ENCODE measurements at regions not wholly inside any gene's neighbourhood (a gene's known extent, or its start where the extent isn't known, plus 50 kb on each side); places are given as distances from the start of the nearest gene placed in this dataset.

DNA sequence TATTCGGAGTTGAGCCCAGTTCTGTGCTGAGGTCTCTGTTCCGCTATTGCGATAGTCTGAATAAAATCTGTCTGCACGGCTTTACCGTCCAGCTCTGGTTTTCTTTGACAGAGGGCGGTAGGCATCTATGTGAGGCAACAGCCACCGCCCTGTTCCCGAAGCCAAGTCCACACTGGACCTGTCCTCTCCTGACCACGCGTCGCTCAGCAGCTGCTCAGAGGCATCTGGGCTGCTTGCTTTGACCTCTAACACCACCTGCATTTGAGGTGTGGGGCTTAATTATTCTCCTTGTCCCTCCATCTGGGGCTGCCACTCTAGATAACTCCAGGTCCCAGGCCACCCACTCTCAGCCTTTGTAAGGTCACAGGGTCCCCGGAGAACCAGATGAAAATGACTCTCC lies 168.4 kb upstream of the SMIM23 start:
- H3K27me3 Mint-ChIP-seq: peaks cover 4% of the 10 kb centered on the region
- no peaks in the 10 kb centered on the region for H3K9me3 Mint-ChIP-seq
- DNase-seq: no peak
- H3K4me3 Mint-ChIP-seq: no peak overlapping the region
- H3K4me1 Mint-ChIP-seq: no peaks in the 10 kb centered on the region
- no peaks in the 10 kb centered on the region for H3K36me3 Mint-ChIP-seq
- no peak overlapping the region for H3K27ac Mint-ChIP-seq

DNA sequence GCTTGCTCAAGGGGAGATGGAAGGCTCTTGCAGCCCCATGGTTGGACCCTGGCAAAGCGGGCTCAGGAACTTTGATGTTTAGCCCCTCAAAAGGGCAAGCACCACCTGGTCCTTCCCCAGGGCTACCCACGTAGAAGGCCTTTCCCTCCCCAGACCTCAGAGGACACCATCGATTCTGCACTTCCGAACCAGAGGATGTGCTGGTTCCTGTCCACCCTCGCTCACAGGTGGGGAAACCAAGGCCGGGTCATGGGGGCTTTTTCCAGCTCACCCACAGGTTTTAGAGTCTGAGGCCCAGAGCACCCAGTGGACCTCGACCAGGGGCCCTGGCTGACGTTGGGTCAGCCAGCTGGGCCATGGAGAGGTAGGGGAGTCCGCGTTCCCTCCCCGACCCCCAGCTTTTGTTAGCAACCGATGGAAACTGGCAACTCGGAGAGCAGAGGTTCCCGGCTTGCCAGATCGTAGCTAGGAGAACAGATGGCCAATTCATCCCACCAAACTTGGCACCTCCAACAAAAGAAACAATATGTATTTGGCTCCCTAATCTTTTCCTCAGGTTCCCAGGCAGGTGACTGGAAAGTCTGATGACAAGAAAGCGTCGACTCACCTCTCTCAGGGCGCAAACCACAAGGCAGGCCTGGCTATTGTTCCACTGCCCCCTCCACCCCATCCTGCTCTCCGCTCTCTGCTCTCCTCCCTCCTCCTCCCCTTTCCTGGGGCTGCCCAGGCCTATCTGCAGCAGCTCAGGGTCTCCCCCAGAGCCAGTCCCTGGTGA lies 167.6 kb upstream of the SMIM23 start:
- Mint-ChIP-seq H3K36me3 (no peaks in the 10 kb centered on the region), H3K9me3 (no peaks in the 10 kb centered on the region), H3K4me3 (no peak overlapping the region), H3K27me3 (peaks cover 2% of the 10 kb centered on the region), H3K27ac (no peak overlapping the region), H3K4me1 (no peaks in the 10 kb centered on the region)
- DNase-seq: no peak

DNA sequence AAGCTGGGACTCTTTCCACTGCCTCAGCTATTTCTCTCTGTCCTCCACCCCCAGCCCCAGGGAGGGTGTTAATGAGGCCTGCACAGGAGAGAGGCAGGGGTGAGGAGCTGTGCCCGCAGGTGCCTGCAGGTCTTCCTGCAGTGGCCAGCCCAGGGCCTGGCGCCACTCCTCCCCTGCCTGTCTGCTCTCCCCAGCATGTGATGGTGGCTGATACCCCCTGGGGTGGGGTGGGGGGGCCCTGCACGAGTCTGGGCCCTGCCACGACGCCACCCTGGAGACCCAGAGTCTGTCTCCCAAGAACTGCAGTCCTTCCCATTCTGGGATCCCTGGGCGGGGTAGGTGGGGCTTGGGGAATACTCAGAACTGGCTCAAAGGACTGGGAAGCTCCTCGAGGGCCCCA lies 166.4 kb upstream of the SMIM23 start:
- H3K27ac Mint-ChIP-seq: no peak overlapping the region
- no peaks in the 10 kb centered on the region for H3K9me3 Mint-ChIP-seq
- no peak for DNase-seq
- peaks cover 3% of the 10 kb centered on the region for H3K27me3 Mint-ChIP-seq
- H3K4me1 Mint-ChIP-seq: no peaks in the 10 kb centered on the region
- H3K4me3 Mint-ChIP-seq: no peak overlapping the region
- no peaks in the 10 kb centered on the region for H3K36me3 Mint-ChIP-seq

DNA sequence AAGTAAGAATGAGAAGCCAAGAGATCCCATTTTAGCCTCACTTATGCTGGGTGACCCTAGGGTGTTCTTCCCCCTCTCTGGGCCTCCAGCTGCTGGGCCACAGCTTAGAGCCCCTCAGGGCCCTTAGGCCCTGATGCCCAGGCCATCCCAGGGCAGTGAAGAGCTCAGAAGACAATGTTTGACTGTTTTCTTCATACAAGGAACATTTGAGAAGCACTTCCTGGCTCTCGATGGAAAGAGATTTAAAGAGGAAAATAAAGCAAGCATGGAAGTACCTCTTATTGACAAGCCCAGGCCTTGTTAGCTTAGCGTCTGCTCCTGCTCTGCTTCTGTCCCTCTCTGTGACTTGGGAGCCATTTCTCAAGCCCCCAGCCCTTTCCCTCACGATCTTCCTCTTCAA lies 165.9 kb upstream of the SMIM23 start:
- no peak overlapping the region for H3K4me3 Mint-ChIP-seq
- no peaks in the 10 kb centered on the region for H3K4me1 Mint-ChIP-seq
- no peaks in the 10 kb centered on the region for H3K36me3 Mint-ChIP-seq
- H3K9me3 Mint-ChIP-seq: no peaks in the 10 kb centered on the region
- DNase-seq: no peak
- peaks cover 3% of the 10 kb centered on the region for H3K27me3 Mint-ChIP-seq
- H3K27ac Mint-ChIP-seq: no peak overlapping the region

DNA sequence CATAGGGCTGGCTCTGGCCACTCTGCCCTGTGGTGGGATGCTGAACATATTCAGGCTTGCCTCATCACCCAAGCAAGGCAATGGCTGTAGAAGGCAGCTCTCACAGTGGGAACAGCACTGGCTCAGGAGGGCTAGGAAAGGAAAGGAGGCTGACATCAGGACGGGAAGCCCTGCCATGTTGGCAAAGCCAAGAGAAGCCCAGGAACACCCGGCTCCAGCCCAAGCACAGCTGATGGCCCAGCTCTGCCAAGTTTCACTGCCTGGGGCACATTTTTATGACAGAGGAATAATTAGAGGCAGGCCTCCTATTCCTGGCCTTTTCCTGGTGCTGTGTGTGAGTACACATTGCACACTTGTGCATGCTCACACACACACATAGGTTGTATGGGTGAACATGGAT lies 163.6 kb upstream of the SMIM23 start:
- no peak overlapping the region for H3K27ac Mint-ChIP-seq
- H3K9me3 Mint-ChIP-seq: no peaks in the 10 kb centered on the region
- H3K36me3 Mint-ChIP-seq: no peaks in the 10 kb centered on the region
- H3K4me3 Mint-ChIP-seq: no peak overlapping the region
- peaks cover 3% of the 10 kb centered on the region for H3K27me3 Mint-ChIP-seq
- H3K4me1 Mint-ChIP-seq: no peaks in the 10 kb centered on the region
- no peak for DNase-seq

DNA sequence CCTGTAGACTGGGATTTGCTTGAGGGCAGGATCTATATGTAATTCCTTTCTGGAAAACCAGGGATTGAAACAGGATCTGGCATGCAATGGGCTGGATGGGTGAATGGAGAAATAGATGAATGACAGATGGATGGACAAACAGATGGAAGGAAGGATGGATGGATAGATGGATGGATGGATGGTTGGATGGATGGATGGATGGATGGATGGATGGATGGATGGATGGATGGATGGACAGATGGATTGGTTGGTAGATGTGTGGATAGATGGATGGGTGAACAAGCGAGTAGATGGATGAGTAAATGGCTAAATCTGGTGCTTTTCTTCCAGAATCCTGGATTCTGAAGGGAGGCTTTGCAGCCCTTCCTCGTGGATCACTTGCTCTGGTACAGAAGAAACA lies 162.5 kb upstream of the SMIM23 start:
- no peak overlapping the region for H3K27ac Mint-ChIP-seq
- H3K4me1 Mint-ChIP-seq: no peaks in the 10 kb centered on the region
- H3K27me3 Mint-ChIP-seq: peaks cover 9% of the 10 kb centered on the region
- H3K9me3 Mint-ChIP-seq: no peaks in the 10 kb centered on the region
- H3K4me3 Mint-ChIP-seq: no peak overlapping the region
- DNase-seq: no peak
- H3K36me3 Mint-ChIP-seq: no peaks in the 10 kb centered on the region

DNA sequence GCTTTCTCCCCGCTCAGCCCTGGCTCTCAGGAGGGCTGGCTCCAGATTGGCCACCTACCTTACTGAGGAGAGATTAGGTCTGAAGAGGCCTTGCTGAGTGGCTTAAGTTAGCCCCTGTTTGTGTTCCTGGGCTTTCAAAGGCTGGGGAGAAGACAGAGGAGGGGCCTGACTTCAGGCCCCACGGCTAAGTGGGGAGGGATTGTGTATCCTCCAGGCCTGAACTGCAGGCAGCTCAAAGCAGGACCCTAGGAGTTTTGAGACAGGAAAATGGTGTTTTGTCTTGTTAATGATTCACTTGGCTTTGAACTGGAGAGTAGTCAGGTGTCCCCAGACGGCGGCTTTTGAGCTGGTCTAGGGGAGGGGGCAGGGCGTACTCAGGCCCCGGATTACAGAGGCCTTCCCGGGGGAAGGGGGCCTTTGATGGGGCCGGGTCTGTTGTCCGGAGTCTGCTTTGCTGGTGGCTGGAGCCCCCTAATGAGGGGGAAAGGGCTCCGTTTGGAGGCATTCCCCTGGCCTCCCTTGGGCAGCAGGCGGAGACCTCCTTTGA lies 162.0 kb upstream of the SMIM23 start:
- DNase-seq: no peak
- Mint-ChIP-seq H3K27me3 (peaks cover 14% of the 10 kb centered on the region), H3K9me3 (no peaks in the 10 kb centered on the region), H3K4me3 (no peak overlapping the region), H3K27ac (no peak overlapping the region), H3K4me1 (no peaks in the 10 kb centered on the region), H3K36me3 (no peaks in the 10 kb centered on the region)

DNA sequence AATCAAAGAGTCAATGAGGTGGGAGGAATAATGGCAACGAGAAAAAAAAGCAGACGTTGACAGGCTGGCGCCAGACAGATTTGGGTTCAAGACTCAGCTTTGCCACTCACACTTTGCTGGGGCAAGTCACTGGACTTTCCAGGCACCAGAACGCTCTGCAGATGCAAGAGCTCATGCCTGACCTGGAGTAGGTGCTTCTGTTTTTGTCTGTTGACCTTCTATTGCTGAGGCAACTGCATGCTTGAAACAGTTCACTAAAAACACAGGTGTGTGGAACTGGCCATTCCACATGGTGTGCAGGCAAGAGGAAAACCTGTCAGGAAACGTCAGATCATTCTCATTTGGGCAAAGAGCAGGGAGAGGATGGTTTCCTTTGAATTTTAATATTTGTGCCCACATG lies 161.2 kb upstream of the SMIM23 start:
- H3K27ac Mint-ChIP-seq: no peak overlapping the region
- no peak overlapping the region for H3K4me3 Mint-ChIP-seq
- DNase-seq: no peak

DNA sequence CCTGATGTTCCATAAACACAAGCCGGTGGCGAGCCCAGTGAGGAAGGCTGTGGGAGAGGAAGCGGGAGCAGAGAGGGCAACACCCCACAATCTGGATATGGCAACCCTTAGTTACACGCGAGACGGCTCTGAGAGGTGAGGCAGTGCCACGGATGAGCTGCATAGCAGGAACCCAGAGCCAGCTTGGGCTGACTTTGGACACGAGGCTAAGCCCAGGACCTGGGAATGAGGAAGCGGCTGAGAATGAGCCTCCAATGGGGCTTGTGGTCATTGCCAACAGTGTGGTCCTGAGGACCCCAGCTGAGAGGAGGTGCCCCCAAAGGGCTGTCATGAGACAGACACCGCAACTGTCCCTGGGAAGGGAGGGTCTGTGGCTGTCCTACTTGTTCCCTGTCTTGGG lies 160.0 kb upstream of the SMIM23 start:
- H3K36me3 Mint-ChIP-seq: no peaks in the 10 kb centered on the region
- no peak overlapping the region for H3K4me3 Mint-ChIP-seq
- H3K9me3 Mint-ChIP-seq: no peaks in the 10 kb centered on the region
- H3K27ac Mint-ChIP-seq: no peak overlapping the region
- H3K27me3 Mint-ChIP-seq: peaks cover 34% of the 10 kb centered on the region
- no peak for DNase-seq
- no peaks in the 10 kb centered on the region for H3K4me1 Mint-ChIP-seq

More for the DNA sequence above, 161.2 kb upstream of the SMIM23 start:
- Mint-ChIP-seq H3K4me1 (no peaks in the 10 kb centered on the region), H3K36me3 (no peaks in the 10 kb centered on the region), H3K27me3 (peaks cover 22% of the 10 kb centered on the region), H3K9me3 (no peaks in the 10 kb centered on the region)

DNA sequence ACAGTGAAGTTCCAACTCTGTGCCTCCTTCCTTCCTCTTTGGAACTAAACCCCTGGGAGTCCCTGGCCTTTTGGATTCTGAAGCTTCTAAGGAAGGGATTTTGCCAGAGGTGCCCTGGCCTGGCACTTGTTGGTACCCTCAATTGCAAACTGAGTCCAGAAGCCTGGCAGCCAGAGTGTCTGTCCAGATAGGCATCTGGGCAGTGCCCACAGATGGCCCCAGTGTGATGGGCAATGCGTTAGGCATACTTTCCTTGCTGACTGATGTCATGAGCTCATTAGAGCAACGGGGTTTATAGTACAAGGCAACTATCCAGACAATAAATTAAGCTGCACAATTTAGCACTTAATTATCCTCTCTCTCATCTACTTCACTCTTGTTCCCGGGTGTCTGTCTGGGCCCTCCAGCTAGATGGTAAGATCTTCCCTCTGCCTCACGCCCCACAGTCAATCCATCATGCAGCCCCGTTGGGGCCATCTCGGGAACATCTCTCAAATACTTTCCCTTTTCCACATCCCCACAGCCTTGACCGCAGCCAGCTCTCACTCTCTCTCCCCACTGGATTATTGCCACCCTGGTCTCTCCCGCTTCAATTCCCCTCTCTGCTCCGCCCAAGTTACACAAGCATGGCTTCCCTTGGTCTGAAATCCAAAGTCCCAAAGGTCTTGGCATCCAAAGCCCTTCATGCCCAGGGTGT lies 157.5 kb upstream of the SMIM23 start:
- H3K4me1 Mint-ChIP-seq: no peaks in the 10 kb centered on the region
- DNase-seq: no peak
- peaks cover 48% of the 10 kb centered on the region for H3K27me3 Mint-ChIP-seq
- H3K27ac Mint-ChIP-seq: no peak overlapping the region
- no peaks in the 10 kb centered on the region for H3K36me3 Mint-ChIP-seq
- no peaks in the 10 kb centered on the region for H3K9me3 Mint-ChIP-seq
- H3K4me3 Mint-ChIP-seq: no peak overlapping the region

DNA sequence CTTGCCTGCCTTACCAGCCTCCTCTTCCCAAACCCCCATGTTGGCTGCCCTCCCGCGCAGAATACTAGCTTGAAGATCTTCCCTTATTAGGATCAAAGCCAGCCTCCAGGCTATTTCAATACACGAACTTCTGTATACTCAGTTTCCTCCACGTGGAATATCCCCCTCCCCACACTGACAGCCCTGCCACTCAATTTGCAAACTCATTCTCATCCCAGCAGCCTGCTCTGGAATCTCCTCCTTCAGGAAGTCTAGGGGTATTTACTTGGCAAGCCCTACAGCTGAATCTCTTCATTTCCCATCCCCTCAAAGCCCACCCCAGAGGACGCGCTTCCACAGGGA lies 157.0 kb upstream of the SMIM23 start:
- Mint-ChIP-seq H3K4me3 (no peak overlapping the region), H3K4me1 (no peaks in the 10 kb centered on the region), H3K27me3 (peaks cover 50% of the 10 kb centered on the region), H3K27ac (no peak overlapping the region), H3K9me3 (no peaks in the 10 kb centered on the region), H3K36me3 (no peaks in the 10 kb centered on the region)
- no peak for DNase-seq

DNA sequence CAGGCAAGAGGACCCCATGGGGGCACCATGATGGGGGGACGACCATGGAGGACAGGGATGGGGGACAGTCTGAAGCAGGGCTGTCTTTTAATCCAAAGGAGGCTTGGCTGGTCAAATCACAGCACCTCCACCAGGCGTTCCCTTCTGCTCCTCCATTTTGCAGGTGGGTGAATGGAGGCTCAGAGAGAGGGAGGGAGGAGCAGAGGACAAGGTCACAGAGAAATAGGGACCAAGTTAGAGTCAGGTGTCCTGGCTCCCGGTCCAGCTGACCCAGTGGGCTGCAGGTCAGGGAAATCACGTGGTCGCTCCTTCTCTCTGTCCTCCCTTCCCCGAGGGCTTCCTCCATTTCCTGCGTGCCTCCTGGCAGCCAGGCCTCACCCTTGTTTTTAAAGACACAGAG lies 156.4 kb upstream of the SMIM23 start:
- Mint-ChIP-seq H3K27me3 (peaks cover 52% of the 10 kb centered on the region), H3K9me3 (no peaks in the 10 kb centered on the region), H3K4me1 (no peaks in the 10 kb centered on the region), H3K4me3 (no peak overlapping the region), H3K36me3 (no peaks in the 10 kb centered on the region), H3K27ac (no peak overlapping the region)
- DNase-seq: no peak

DNA sequence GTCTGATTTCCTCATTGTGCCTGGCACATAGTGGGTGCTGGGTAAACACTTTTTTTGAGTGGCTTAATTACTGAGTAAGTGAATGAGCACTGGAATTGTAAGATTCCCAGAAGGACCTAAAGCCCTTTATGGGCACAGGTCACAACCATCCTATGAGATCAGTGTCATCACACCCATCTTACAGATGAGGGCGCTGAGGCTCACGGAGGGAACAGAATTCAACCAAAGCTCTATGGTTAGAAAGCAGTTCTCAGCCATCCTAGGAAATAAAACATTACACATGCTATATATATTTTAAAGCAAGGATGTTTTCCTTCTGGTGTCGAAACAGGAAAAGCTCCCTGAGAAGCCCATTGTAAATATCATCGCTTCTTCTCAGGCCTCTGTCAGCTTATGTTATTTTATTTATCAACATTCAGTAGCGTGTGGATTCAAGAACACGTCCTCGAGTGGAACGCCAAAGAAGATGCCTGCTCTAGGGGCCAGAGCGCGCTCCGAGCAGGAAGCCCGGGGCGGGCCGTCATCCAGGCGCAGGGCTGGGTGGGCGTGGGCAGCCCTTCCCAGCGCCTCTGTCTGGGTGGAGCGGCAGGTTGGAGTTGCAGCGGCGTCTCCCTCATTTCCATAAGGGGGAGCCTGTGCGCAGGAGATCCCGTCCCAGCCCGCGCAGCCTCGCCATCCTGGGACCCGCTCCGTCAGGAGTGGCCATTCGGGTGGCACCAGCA lies 155.8 kb upstream of the SMIM23 start:
- Mint-ChIP-seq H3K27me3 (peaks cover 52% of the 10 kb centered on the region), H3K4me1 (no peaks in the 10 kb centered on the region), H3K36me3 (no peaks in the 10 kb centered on the region)

DNA sequence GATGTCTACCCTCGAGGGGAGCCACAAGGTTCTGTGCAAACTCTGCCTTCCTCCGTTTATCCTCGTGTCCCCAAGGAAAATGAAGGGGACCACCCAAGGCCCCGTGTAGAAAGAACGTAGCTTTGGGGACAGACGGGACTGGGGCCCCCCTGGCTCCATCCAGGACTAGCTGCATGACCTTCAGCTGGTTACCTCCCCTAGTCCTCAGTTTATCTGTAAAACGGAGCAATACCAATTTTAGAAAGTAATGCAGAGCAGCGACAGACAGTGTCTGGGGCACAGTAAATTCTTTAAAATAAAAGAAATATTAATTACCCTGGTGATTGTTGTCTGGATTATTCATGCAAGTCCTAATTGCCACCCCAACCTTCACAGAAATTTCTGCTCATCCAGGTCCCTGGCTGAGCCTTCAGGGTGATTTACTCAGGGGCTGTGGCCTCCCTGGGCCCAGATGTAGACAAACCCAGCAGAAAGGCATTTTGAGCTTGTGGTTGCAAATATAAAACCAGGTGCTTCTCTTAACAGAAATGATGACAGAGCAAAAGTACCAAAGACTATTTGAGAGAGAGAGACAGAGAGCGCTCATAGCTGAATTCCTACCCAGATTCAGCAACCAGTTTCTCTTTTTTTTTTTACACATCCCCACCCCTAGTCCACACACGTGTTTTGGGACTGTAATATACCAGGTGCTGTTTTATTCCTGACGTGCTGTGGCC lies 155.1 kb upstream of the SMIM23 start:
- no peaks in the 10 kb centered on the region for H3K36me3 Mint-ChIP-seq
- H3K27ac Mint-ChIP-seq: no peak overlapping the region
- H3K4me1 Mint-ChIP-seq: no peaks in the 10 kb centered on the region
- H3K27me3 Mint-ChIP-seq: peaks cover 56% of the 10 kb centered on the region
- H3K4me3 Mint-ChIP-seq: no peak overlapping the region
- H3K9me3 Mint-ChIP-seq: no peaks in the 10 kb centered on the region
- no peak for DNase-seq

More for the DNA sequence above, 155.8 kb upstream of the SMIM23 start:
- no peak overlapping the region for H3K4me3 Mint-ChIP-seq
- no peak overlapping the region for H3K27ac Mint-ChIP-seq
- DNase-seq: peak; percentile 31
- no peaks in the 10 kb centered on the region for H3K9me3 Mint-ChIP-seq

DNA sequence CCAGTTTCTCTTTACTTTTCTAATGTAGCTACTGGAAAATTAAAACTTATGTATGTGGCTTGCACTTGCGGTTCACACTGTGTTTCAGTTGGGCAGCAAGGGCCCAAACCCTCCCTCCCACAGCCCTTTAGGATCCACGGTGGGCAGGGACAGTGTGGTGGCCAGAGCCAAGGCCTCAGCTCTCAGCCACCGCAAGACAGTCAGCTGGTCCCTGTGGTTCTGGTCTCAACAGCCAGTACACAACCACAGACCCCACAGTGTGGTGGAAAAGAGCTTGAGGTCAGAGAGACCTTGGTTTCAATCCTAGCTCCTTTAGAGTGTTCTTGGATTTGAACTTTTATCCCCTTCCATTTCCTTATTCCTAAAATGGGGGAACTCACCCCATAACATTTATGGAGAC lies 153.0 kb upstream of the SMIM23 start:
- H3K27ac Mint-ChIP-seq: no peak overlapping the region
- no peak overlapping the region for H3K4me3 Mint-ChIP-seq
- no peaks in the 10 kb centered on the region for H3K9me3 Mint-ChIP-seq
- no peaks in the 10 kb centered on the region for H3K4me1 Mint-ChIP-seq
- peaks cover 64% of the 10 kb centered on the region for H3K27me3 Mint-ChIP-seq
- no peaks in the 10 kb centered on the region for H3K36me3 Mint-ChIP-seq
- no peak for DNase-seq
